HEK293 (cell line): ENCODE measurements at regions not wholly inside any gene's neighbourhood (a gene's known extent, or its start where the extent isn't known, plus 50 kb on each side); places are given as distances from the start of the nearest gene placed in this dataset.

Experiments used
- CTCF ChIA-PET: fragments of 350-600 bp; formaldehyde crosslinking; extraction: SDS; loops from one replicate; lab custom pipeline; 2021; ENCODE audit warnings: antibody characterized with exemption; lab: Yijun Ruan, JAX
- POLR2A ChIA-PET: fragments of 300-600 bp; formaldehyde crosslinking; extraction: SDS; loops from one replicate; lab custom pipeline; 2020; ENCODE audit warnings: antibody characterized with exemption, inconsistent platforms; lab: Yijun Ruan, JAX
- H3K27ac ChIP-seq: fragments of 200-500 bp; sonication (Bioruptor generic); 2 replicates; pipeline ENCODE4 v1.5.1; 2014; ENCODE audit warnings: low read depth, low read length, control low read depth, inconsistent platforms; ENCODE audit errors: extremely low read depth
- H3K36me3 ChIP-seq, 2 experiments: fragments of 200-500 bp in 1 of 2; sonication (Bioruptor generic) in 1 of 2; 1 replicate in 1 of 2; 2 replicates in 1 of 2; pipeline ENCODE4 v1.5.1; 2014 to 2017; ENCODE audit warnings: inconsistent platforms in 2 of 2, low read length in 2 of 2; ENCODE audit not compliant: control insufficient read depth in 2 of 2, insufficient read depth in 1 of 2
- H3K4me1 ChIP-seq: fragments of 200-500 bp; sonication (Bioruptor generic); 2 replicates; pipeline ENCODE4 v1.5.1; 2014; ENCODE audit warnings: mild to moderate bottlenecking, low read length, inconsistent platforms; ENCODE audit not compliant: control insufficient read depth, insufficient read depth
- H3K4me3 ChIP-seq: 2 replicates; pipeline ENCODE4 v1.5.1; 2011; ENCODE audit warnings: low read depth, mild to moderate bottlenecking, control low read depth, low read length, moderate library complexity
- H3K9me3 ChIP-seq: fragments of 200-500 bp; sonication (Bioruptor generic); 2 replicates; pipeline ENCODE4 v1.5.1; 2014; ENCODE audit warnings: low read depth, low read length, inconsistent platforms; ENCODE audit not compliant: control insufficient read depth, insufficient read depth
- CTCF ChIP-seq: fragments of 450-650 bp; formaldehyde crosslinking; IDR thresholded peaks from 2 replicates; pipeline ENCODE4 v1.5.1; 2016; ENCODE audit warnings: missing biosample characterization, missing genetic modification characterization
- GLI4 ChIP-seq: fragments of 450-650 bp; formaldehyde crosslinking; IDR thresholded peaks from 2 replicates; pipeline ENCODE4 v1.5.1; 2016; ENCODE audit warnings: missing biosample characterization, missing genetic modification characterization
- IKZF3 ChIP-seq: fragments of 450-650 bp; IDR thresholded peaks from 2 replicates; pipeline ENCODE4 v1.5.0; 2018; ENCODE audit warnings: missing biosample characterization, mild to moderate bottlenecking, missing genetic modification characterization, moderate library complexity
- SCRT1 ChIP-seq: fragments of 450-650 bp; formaldehyde crosslinking; IDR thresholded peaks from 2 replicates; pipeline ENCODE4 v1.5.1; 2016; ENCODE audit warnings: missing biosample characterization, missing genetic modification characterization, borderline replicate concordance
- SCRT2 ChIP-seq: fragments of 450-650 bp; formaldehyde crosslinking; IDR thresholded peaks from 2 replicates; pipeline ENCODE4 v1.5.1; 2016; ENCODE audit warnings: missing biosample characterization, missing genetic modification characterization
- SETDB1 ChIP-seq: IDR thresholded peaks from one replicate; pipeline ENCODE4 v1.6.1; 2017; ENCODE audit warnings: mild to moderate bottlenecking, low read length, moderate library complexity, mixed read lengths; ENCODE audit not compliant: insufficient read length
- WT1 ChIP-seq: fragments of 450-650 bp; formaldehyde crosslinking; IDR thresholded peaks from 2 replicates; pipeline ENCODE4 v1.5.1; 2016; ENCODE audit warnings: missing biosample characterization, missing genetic modification characterization
- ZBTB6 ChIP-seq: fragments of 450-650 bp; formaldehyde crosslinking; IDR thresholded peaks from 2 replicates; pipeline ENCODE4 v1.5.1; 2017; ENCODE audit warnings: missing biosample characterization, missing genetic modification characterization
- ZNF10 ChIP-seq: fragments of 450-650 bp; formaldehyde crosslinking; IDR thresholded peaks from 2 replicates; pipeline ENCODE4 v1.5.1; 2017; ENCODE audit warnings: missing biosample characterization, missing genetic modification characterization
- ZNF133 ChIP-seq: fragments of 450-650 bp; formaldehyde crosslinking; IDR thresholded peaks from 2 replicates; pipeline ENCODE4 v1.5.1; 2016; ENCODE audit warnings: missing biosample characterization, missing genetic modification characterization
- ZNF214 ChIP-seq: fragments of 450-650 bp; formaldehyde crosslinking; IDR thresholded peaks from 2 replicates; pipeline ENCODE4 v1.5.1; 2017; ENCODE audit warnings: missing biosample characterization, mild to moderate bottlenecking, missing genetic modification characterization, borderline replicate concordance
- ZNF274 ChIP-seq, 2 experiments: fragments of 200-500 bp in 1 of 2; fragments of 450-650 bp in 1 of 2; sonication (Bioruptor generic) in 1 of 2; formaldehyde crosslinking in 1 of 2; IDR thresholded peaks; 2 replicates each; pipeline versions ENCODE4 v1.5.1 to v1.6.1; 2014 to 2016; ENCODE audit warnings: borderline replicate concordance in 1 of 2, inconsistent platforms in 1 of 2, low read length in 1 of 2, missing biosample characterization in 1 of 2, missing genetic modification characterization in 1 of 2
- ZNF311 ChIP-seq: fragments of 450-650 bp; formaldehyde crosslinking; IDR thresholded peaks from 2 replicates; pipeline ENCODE4 v1.5.1; 2017; ENCODE audit warnings: missing biosample characterization, missing genetic modification characterization, borderline replicate concordance
- ZNF354C ChIP-seq: fragments of 450-650 bp; formaldehyde crosslinking; IDR thresholded peaks from 2 replicates; pipeline ENCODE4 v1.5.1; 2016; ENCODE audit warnings: missing biosample characterization, missing genetic modification characterization, low read depth, borderline replicate concordance
- ZNF510 ChIP-seq: fragments of 450-650 bp; formaldehyde crosslinking; IDR thresholded peaks from 2 replicates; pipeline ENCODE4 v1.5.1; 2018; ENCODE audit warnings: mild to moderate bottlenecking, missing genetic modification characterization, missing biosample characterization; ENCODE audit not compliant: insufficient replicate concordance
- ZNF518A ChIP-seq: fragments of 450-650 bp; formaldehyde crosslinking; conservative IDR thresholded peaks from 2 replicates; pipeline ENCODE4 v1.5.1; 2016; ENCODE audit warnings: low read depth, missing biosample characterization, missing genetic modification characterization
- ZNF610 ChIP-seq: fragments of 450-650 bp; formaldehyde crosslinking; IDR thresholded peaks from 2 replicates; pipeline ENCODE4 v1.5.1; 2016; ENCODE audit warnings: missing biosample characterization, missing genetic modification characterization, borderline replicate concordance
- ZNF626 ChIP-seq: fragments of 450-650 bp; sonication (Bioruptor Pico); formaldehyde crosslinking; IDR thresholded peaks from 2 replicates; pipeline ENCODE4 v1.5.1; 2018; ENCODE audit warnings: missing biosample characterization, missing genetic modification characterization, inconsistent platforms
- ZNF654 ChIP-seq: fragments of 450-650 bp; formaldehyde crosslinking; IDR thresholded peaks from 2 replicates; pipeline ENCODE4 v1.5.1; 2016; ENCODE audit warnings: low read depth, missing biosample characterization, missing genetic modification characterization
- ZNF670 ChIP-seq: fragments of 450-650 bp; formaldehyde crosslinking; IDR thresholded peaks from 2 replicates; pipeline ENCODE4 v1.5.1; 2016; ENCODE audit warnings: missing biosample characterization, missing genetic modification characterization, low read depth
- ZNF792 ChIP-seq: fragments of 450-650 bp; formaldehyde crosslinking; IDR thresholded peaks from 2 replicates; pipeline ENCODE4 v1.5.1; 2016; ENCODE audit warnings: missing biosample characterization, missing genetic modification characterization
- ZNF843 ChIP-seq: fragments of 450-650 bp; formaldehyde crosslinking; IDR thresholded peaks from 2 replicates; pipeline ENCODE4 v1.5.1; 2016; ENCODE audit warnings: missing biosample characterization, missing genetic modification characterization
- TF ChIP-seq, protein P1 (sequence below): fragments of 450-650 bp; formaldehyde crosslinking; IDR thresholded peaks from 2 replicates; pipeline ENCODE4 v1.5.1; 2016; ENCODE audit warnings: missing biosample characterization, missing genetic modification characterization
- TF ChIP-seq, protein P2 (sequence below): fragments of 450-650 bp; formaldehyde crosslinking; IDR thresholded peaks from 2 replicates; pipeline ENCODE4 v1.5.1; 2017; ENCODE audit warnings: missing biosample characterization, mild to moderate bottlenecking, missing genetic modification characterization, moderate library complexity

DNA sequence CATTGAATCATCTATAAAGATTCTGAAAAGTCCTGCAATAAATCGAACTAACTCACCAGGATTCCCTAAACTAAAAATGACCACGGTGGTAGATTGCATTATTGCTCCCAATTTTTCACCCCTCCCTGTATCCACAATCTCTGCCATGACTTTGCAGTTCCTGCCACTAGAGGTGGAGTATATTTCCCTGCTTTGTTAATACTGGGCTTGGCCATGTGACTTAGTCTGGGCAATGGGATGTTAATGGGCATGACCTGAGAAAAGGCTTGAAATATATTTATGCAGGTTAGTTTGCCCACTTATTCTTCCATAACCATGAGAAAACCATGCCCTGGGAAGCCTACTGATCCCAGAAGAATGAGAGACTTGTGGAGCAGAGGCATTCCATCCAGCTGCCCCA is 59.1 kb downstream of the NOG start:
- Histone ChIP-seq H3K4me3 (no peak overlapping the region), H3K9me3 (no peaks in the 10 kb centered on the region), H3K4me1 (no peaks in the 10 kb centered on the region), H3K27ac (no peak overlapping the region), H3K36me3 (no peaks in the 10 kb centered on the region)
- POLR2A ChIA-PET: no interaction called here
- TF ChIP-seq ZNF311 (tag by site-specific recombination) (no peak), GLI4 (tag by site-specific recombination) (no peak), ZNF133 (tag by site-specific recombination) (no peak), ZNF610 (tag by site-specific recombination) (no peak), ZBTB6 (no peak), ZNF10 (no peak), SCRT1 (tag by site-specific recombination) (no peak), IKZF3 (tag by site-specific recombination) (no peak), ZNF518A (tag by site-specific recombination) (no peak), ZNF670 (tag by site-specific recombination) (no peak), SETDB1 (no peak), ZNF843 (no peak)
- TF ChIP-seq, protein P1, sequence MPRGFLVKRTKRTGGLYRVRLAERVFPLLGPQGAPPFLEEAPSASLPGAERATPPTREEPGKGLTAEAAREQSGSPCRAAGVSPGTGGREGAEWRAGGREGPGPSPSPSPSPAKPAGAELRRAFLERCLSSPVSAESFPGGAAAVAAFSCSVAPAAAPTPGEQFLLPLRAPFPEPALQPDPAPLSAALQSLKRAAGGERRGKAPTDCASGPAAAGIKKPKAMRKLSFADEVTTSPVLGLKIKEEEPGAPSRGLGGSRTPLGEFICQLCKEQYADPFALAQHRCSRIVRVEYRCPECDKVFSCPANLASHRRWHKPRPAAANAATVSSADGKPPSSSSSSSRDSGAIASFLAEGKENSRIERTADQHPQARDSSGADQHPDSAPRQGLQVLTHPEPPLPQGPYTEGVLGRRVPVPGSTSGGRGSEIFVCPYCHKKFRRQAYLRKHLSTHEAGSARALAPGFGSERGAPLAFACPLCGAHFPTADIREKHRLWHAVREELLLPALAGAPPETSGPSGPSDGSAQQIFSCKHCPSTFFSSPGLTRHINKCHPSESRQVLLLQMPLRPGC (tag by site-specific recombination): no peak
- TF ChIP-seq, protein P2, sequence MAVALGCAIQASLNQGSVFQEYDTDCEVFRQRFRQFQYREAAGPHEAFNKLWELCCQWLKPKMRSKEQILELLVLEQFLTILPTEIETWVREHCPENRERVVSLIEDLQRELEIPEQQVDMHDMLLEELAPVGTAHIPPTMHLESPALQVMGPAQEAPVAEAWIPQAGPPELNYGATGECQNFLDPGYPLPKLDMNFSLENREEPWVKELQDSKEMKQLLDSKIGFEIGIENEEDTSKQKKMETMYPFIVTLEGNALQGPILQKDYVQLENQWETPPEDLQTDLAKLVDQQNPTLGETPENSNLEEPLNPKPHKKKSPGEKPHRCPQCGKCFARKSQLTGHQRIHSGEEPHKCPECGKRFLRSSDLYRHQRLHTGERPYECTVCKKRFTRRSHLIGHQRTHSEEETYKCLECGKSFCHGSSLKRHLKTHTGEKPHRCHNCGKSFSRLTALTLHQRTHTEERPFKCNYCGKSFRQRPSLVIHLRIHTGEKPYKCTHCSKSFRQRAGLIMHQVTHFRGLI (tag by site-specific recombination): no peak
- CTCF ChIA-PET: interaction anchor here (0.7 to 4.7 kb wide), 13 partner anchors 8 to 153 kb away, joined by 3 to 47 read pairs (median 5); partner anchors contain the start of gene NOG

GRCh38 chr17:56653877-56654276 is 60.4 kb downstream of the NOG start:
- H3K4me3 ChIP-seq: no peak overlapping the region
- no peaks in the 10 kb centered on the region for H3K4me1 ChIP-seq
- H3K36me3 ChIP-seq: no peaks in the 10 kb centered on the region
- H3K27ac ChIP-seq: no peak overlapping the region
- CTCF ChIA-PET: interaction anchor here (0.7 to 4.7 kb wide), 23 partner anchors 9 to 286 kb away, joined by 3 to 47 read pairs (median 4); partner anchors contain the start of gene NOG
- POLR2A ChIA-PET: no interaction called here
- no peaks in the 10 kb centered on the region for H3K9me3 ChIP-seq
- no peak for TF ChIP-seq ZNF214 (tag by site-specific recombination)
- TF ChIP-seq ZNF654 (tag by site-specific recombination): peak; percentile 66
- no peak for TF ChIP-seq ZNF792
- TF ChIP-seq WT1 (tag by site-specific recombination): no peak
- no peak for TF ChIP-seq ZNF510
- TF ChIP-seq CTCF: peak; percentile 39; the same call in 1 of the 2 replicates
- TF ChIP-seq ZNF354C (tag by site-specific recombination): no peak
- TF ChIP-seq SCRT2: no peak
- no peak for TF ChIP-seq ZNF274 (IDR thresholded peaks at IDR 0.05; ENCODE audit: low read length)
- TF ChIP-seq ZNF274 (tag by site-specific recombination; IDR thresholded peaks at IDR 0.05; ENCODE audit: borderline replicate concordance): no peak
- no peak for TF ChIP-seq ZNF626 (tag by site-specific recombination)
- no peak for TF ChIP-seq ZNF10
